Mesenchymal stem cell (in vitro differentiated cells and primary cell): ENCODE measurements at regions not wholly inside any gene's neighbourhood (a gene's known extent, or its start where the extent isn't known, plus 50 kb on each side); places are given as distances from the start of the nearest gene placed in this dataset.

ENCODE experiments used
- DNase-seq: peaks from one replicate; pipeline ENCODE4 v3.0.0-alpha.2; 2013
- H2AFZ ChIP-seq: one replicate; pipeline ENCODE4 v1.6.1; 2013; ENCODE audit warnings: low read depth, mild to moderate bottlenecking, control low read depth, inconsistent platforms, low read length, moderate library complexity
- H2AK5ac ChIP-seq: 2 replicates; pipeline ENCODE4 v1.6.1; 2013; ENCODE audit warnings: low read length, moderate library complexity, mild to moderate bottlenecking, inconsistent platforms; ENCODE audit not compliant: severe bottlenecking
- H2BK120ac ChIP-seq: one replicate; pipeline ENCODE4 v1.6.1; 2013; ENCODE audit warnings: low read depth, mild to moderate bottlenecking, inconsistent platforms, low read length, moderate library complexity
- H2BK12ac ChIP-seq, 2 experiments: one replicate each; pipeline ENCODE4 v1.6.1; 2013; ENCODE audit warnings: inconsistent platforms in 2 of 2, low read length in 2 of 2, mild to moderate bottlenecking in 2 of 2, moderate library complexity in 2 of 2, control low read depth in 1 of 2
- H2BK15ac ChIP-seq: one replicate; pipeline ENCODE4 v1.6.1; 2013; ENCODE audit warnings: mild to moderate bottlenecking, low read depth, inconsistent platforms; ENCODE audit not compliant: poor library complexity, severe bottlenecking
- H2BK5ac ChIP-seq: 2 replicates; pipeline ENCODE4 v1.6.1; 2013; ENCODE audit warnings: low read depth, mild to moderate bottlenecking, low read length, control low read depth, inconsistent platforms; ENCODE audit not compliant: poor library complexity, severe bottlenecking
- H3K14ac ChIP-seq, 2 experiments: one replicate each; pipeline ENCODE4 v1.6.1; 2013; ENCODE audit warnings: inconsistent platforms in 2 of 2, low read length in 2 of 2, control low read depth in 1 of 2, mild to moderate bottlenecking in 1 of 2, moderate library complexity in 1 of 2
- H3K18ac ChIP-seq, 2 experiments: one replicate each; pipeline ENCODE4 v1.6.1; 2013; ENCODE audit warnings: inconsistent platforms in 2 of 2, low read length in 2 of 2, control low read depth in 1 of 2, low read depth in 1 of 2, mild to moderate bottlenecking in 1 of 2
- H3K23ac ChIP-seq, 2 experiments: one replicate each; pipeline ENCODE4 v1.6.1; 2013; ENCODE audit warnings: inconsistent platforms in 2 of 2, low read length in 2 of 2, mild to moderate bottlenecking in 2 of 2, moderate library complexity in 2 of 2, control low read depth in 1 of 2
- H3K27ac ChIP-seq: 2 replicates; pipeline ENCODE4 v1.5.1; 2013; ENCODE audit warnings: mild to moderate bottlenecking, moderate library complexity, low read length, control low read depth, inconsistent platforms; ENCODE audit not compliant: poor library complexity, severe bottlenecking
- H3K27me3 ChIP-seq, 2 experiments: 2 replicates each; pipeline versions ENCODE4 v1.6.1 to v1.7.0; 2013; ENCODE audit warnings: low read length in 2 of 2, mild to moderate bottlenecking in 2 of 2, moderate library complexity in 2 of 2, control low read depth in 1 of 2, inconsistent platforms in 1 of 2; ENCODE audit not compliant: control insufficient read depth in 1 of 2, insufficient read depth in 1 of 2
- H3K36me3 ChIP-seq, 2 experiments: 2 replicates each; pipeline versions ENCODE4 v1.6.1 to v1.7.0; 2013; ENCODE audit warnings: low read length in 2 of 2, control low read depth in 1 of 2, inconsistent platforms in 1 of 2, low read depth in 1 of 2, mild to moderate bottlenecking in 1 of 2; ENCODE audit not compliant: insufficient read depth in 2 of 2, control insufficient read depth in 1 of 2
- H3K4ac ChIP-seq, 2 experiments: one replicate each; pipeline ENCODE4 v1.6.1; 2013; ENCODE audit warnings: inconsistent platforms in 2 of 2, low read length in 2 of 2, mild to moderate bottlenecking in 2 of 2, moderate library complexity in 2 of 2, control low read depth in 1 of 2, low read depth in 1 of 2
- H3K4me1 ChIP-seq: 2 replicates; pipeline ENCODE4 v1.6.1; 2013; ENCODE audit warnings: low read depth, low read length, control low read depth; ENCODE audit not compliant: control insufficient read depth, insufficient read depth
- H3K4me2 ChIP-seq: 2 replicates; pipeline ENCODE4 v1.6.1; 2013; ENCODE audit warnings: low read length, mild to moderate bottlenecking, inconsistent platforms; ENCODE audit not compliant: poor library complexity, severe bottlenecking
- H3K4me3 ChIP-seq, 2 experiments: 2 replicates each; pipeline versions ENCODE4 v1.5.1 to v1.7.0; 2013; ENCODE audit warnings: low read length in 2 of 2, mild to moderate bottlenecking in 2 of 2, control low read depth in 1 of 2, low read depth in 1 of 2; ENCODE audit not compliant: insufficient read depth in 1 of 2
- H3K79me1 ChIP-seq: replicated peaks from 2 replicates; pipeline ENCODE4 v1.6.1; 2013; ENCODE audit warnings: mild to moderate bottlenecking, control low read depth, low read length, inconsistent platforms; ENCODE audit not compliant: poor library complexity, severe bottlenecking
- H3K9ac ChIP-seq: 2 replicates; pipeline ENCODE4 v1.7.0; 2013; ENCODE audit warnings: mild to moderate bottlenecking, low read length, moderate library complexity
- H3K9me3 ChIP-seq: 2 replicates; pipeline ENCODE4 v1.7.0; 2013; ENCODE audit warnings: mild to moderate bottlenecking, low read length; ENCODE audit not compliant: control insufficient read depth
- H4K8ac ChIP-seq: one replicate; pipeline ENCODE4 v1.6.1; 2013; ENCODE audit warnings: inconsistent platforms, mild to moderate bottlenecking, low read length, moderate library complexity
- H4K91ac ChIP-seq: one replicate; pipeline ENCODE4 v1.6.1; 2013; ENCODE audit warnings: mild to moderate bottlenecking, low read length, inconsistent platforms
- WGBS: methylation state at CpG from one replicate; pipeline ENCODE4 v1.1.7; 2013; ENCODE audit warnings: mixed read lengths; 5-methylcytosine and 5-hydroxymethylcytosine counted together

DNA sequence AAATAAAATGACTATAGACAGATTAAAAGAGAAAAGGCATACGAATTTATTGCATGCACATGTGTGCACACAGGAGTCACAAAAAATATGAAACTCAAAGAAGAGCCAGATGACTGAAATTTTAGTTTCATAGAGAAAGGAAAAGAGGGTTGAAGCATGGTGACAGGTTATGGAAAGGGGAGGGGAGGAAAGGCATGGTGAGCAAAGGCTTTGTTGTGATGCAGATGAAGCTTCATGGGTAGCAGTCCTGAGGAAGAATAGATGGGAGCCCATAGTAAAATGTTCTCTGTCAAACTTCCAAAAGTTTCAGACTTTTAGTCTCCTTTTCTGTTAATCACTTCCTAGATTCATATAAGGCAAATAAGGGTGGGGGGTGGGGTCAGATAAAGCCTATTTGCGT is 612.7 kb upstream of the ATP2B1 start:
- H3K9me3 ChIP-seq = no peaks in the 10 kb centered on the region
- no peaks in the 10 kb centered on the region for H3K27me3 ChIP-seq
- 98% methylated on average over 2 of the region's 2 CpGs for whole genome bisulfite sequencing
- no peak overlapping the region for H3K4ac ChIP-seq
- H2BK12ac ChIP-seq = no peak overlapping the region
- H2AK5ac ChIP-seq = no peak overlapping the region
- H3K4me3 ChIP-seq = no peak overlapping the region
- no peak overlapping the region for H3K23ac ChIP-seq
- H3K27ac ChIP-seq = no peak overlapping the region
- H3K4me2 ChIP-seq = no peak overlapping the region
- no peak overlapping the region for H2AFZ ChIP-seq
- H3K4me1 ChIP-seq = no peaks in the 10 kb centered on the region
- no peak overlapping the region for H4K91ac ChIP-seq
- H4K8ac ChIP-seq = no peak overlapping the region
- H3K14ac ChIP-seq = no peak overlapping the region
- H2BK15ac ChIP-seq = no peak overlapping the region
- no peaks in the 10 kb centered on the region for H3K79me1 ChIP-seq
- H3K18ac ChIP-seq = no peak overlapping the region
- H2BK120ac ChIP-seq = no peak overlapping the region
- no peak for DNase-seq
- no peak overlapping the region for H3K9ac ChIP-seq
- no peak overlapping the region for H2BK5ac ChIP-seq
- H3K36me3 ChIP-seq = no peaks in the 10 kb centered on the region

GRCh38 chr12:90311561-90311960 is 602.9 kb upstream of the ATP2B1 start:
- no peak overlapping the region for H3K27ac ChIP-seq
- no peak overlapping the region for H3K9ac ChIP-seq
- no peak overlapping the region for H4K91ac ChIP-seq
- no peak overlapping the region for H3K4me3 ChIP-seq
- H2BK12ac ChIP-seq = no peak overlapping the region
- H2BK120ac ChIP-seq = no peak overlapping the region
- 87% methylated on average over 4 of the region's 4 CpGs for WGBS
- no peak for DNase-seq
- no peak overlapping the region for H3K14ac ChIP-seq
- H2BK5ac ChIP-seq = no peak overlapping the region
- H3K79me1 ChIP-seq = no peaks in the 10 kb centered on the region
- no peak overlapping the region for H3K23ac ChIP-seq
- no peak overlapping the region for H2BK15ac ChIP-seq
- no peaks in the 10 kb centered on the region for H3K27me3 ChIP-seq
- H2AK5ac ChIP-seq = no peak overlapping the region
- no peak overlapping the region for H4K8ac ChIP-seq
- H3K4me1 ChIP-seq = no peaks in the 10 kb centered on the region
- H3K36me3 ChIP-seq = no peaks in the 10 kb centered on the region
- H3K9me3 ChIP-seq = no peaks in the 10 kb centered on the region
- H3K18ac ChIP-seq = no peak overlapping the region
- H2AFZ ChIP-seq = no peak overlapping the region
- H3K4me2 ChIP-seq = no peak overlapping the region
- no peak overlapping the region for H3K4ac ChIP-seq

GRCh38 chr12:90305379-90305778 is 596.7 kb upstream of the ATP2B1 start:
- Histone ChIP-seq H3K18ac (no peak overlapping the region), H3K36me3 (no peaks in the 10 kb centered on the region), H4K8ac (no peak overlapping the region), H3K14ac (no peak overlapping the region), H3K27me3 (no peaks in the 10 kb centered on the region), H2BK15ac (no peak overlapping the region), H2BK12ac (no peak overlapping the region), H3K27ac (no peak overlapping the region), H3K23ac (no peak overlapping the region), H3K79me1 (no peaks in the 10 kb centered on the region), H3K9ac (no peak overlapping the region), H2BK5ac (no peak overlapping the region), H2AFZ (no peak overlapping the region), H2BK120ac (no peak overlapping the region), H3K9me3 (no peaks in the 10 kb centered on the region), H3K4me1 (no peaks in the 10 kb centered on the region), H2AK5ac (no peak overlapping the region), H3K4me2 (no peak overlapping the region), H3K4ac (no peak overlapping the region), H4K91ac (no peak overlapping the region), H3K4me3 (no peak overlapping the region)
- DNase-seq = no peak
- 90% methylated on average over 2 of the region's 3 CpGs for WGBS

- Histone ChIP-seq H3K4ac (no peak overlapping the region), H4K8ac (no peak overlapping the region), H2BK15ac (no peak overlapping the region), H2BK120ac (no peak overlapping the region), H3K4me3 (no peak overlapping the region), H3K27ac (no peak overlapping the region), H2AFZ (no peak overlapping the region), H3K18ac (no peak overlapping the region), H3K14ac (no peak overlapping the region), H3K9me3 (no peaks in the 10 kb centered on the region), H4K91ac (no peak overlapping the region), H3K36me3 (no peaks in the 10 kb centered on the region), H3K79me1 (no peaks in the 10 kb centered on the region), H3K4me2 (no peak overlapping the region), H2AK5ac (no peak overlapping the region), H2BK12ac (no peak overlapping the region), H3K27me3 (no peaks in the 10 kb centered on the region), H3K4me1 (no peaks in the 10 kb centered on the region), H2BK5ac (no peak overlapping the region), H3K23ac (no peak overlapping the region), H3K9ac (no peak overlapping the region)
- WGBS = 100% methylated on average over 1 of the region's 2 CpGs
- no peak for DNase-seq
Observed at GRCh38 chr12:90304231-90304630, 595.6 kb upstream of the ATP2B1 start.
